H9 (cell line): ENCODE measurements at regions not wholly inside any gene's neighbourhood (a gene's known extent, or its start where the extent isn't known, plus 50 kb on each side); places are given as distances from the start of the nearest gene placed in this dataset.

ENCODE experiments used
- DNase-seq: peaks from one replicate; pipeline ENCODE4 v3.0.0-alpha.2; 2017
- H2AFZ ChIP-seq: one replicate; pipeline ENCODE4 v1.6.1; 2013; ENCODE audit warnings: mild to moderate bottlenecking, low read length, control low read depth, moderate library complexity
- H2AK5ac ChIP-seq: 2 replicates; pipeline ENCODE4 v1.6.1; 2013; ENCODE audit warnings: low read length, control low read depth, mixed read lengths; ENCODE audit not compliant: insufficient read length
- H2BK120ac ChIP-seq: one replicate; pipeline ENCODE4 v1.6.1; 2013; ENCODE audit warnings: low read depth, mild to moderate bottlenecking, low read length, control low read depth, inconsistent platforms; ENCODE audit not compliant: poor library complexity, severe bottlenecking
- H2BK12ac ChIP-seq: 2 replicates; pipeline ENCODE4 v1.6.1; 2013; ENCODE audit warnings: low read length, control low read depth, mixed read lengths, low read depth; ENCODE audit not compliant: insufficient read length
- H2BK15ac ChIP-seq: 2 replicates; pipeline ENCODE4 v1.6.1; 2013; ENCODE audit warnings: low read depth, low read length, control low read depth
- H2BK20ac ChIP-seq: one replicate; pipeline ENCODE4 v1.6.1; 2013; ENCODE audit warnings: low read depth, mild to moderate bottlenecking, low read length, control low read depth, inconsistent platforms; ENCODE audit not compliant: poor library complexity, severe bottlenecking
- H2BK5ac ChIP-seq: 2 replicates; pipeline ENCODE4 v1.6.1; 2013; ENCODE audit warnings: low read length, control low read depth, mixed read lengths; ENCODE audit not compliant: insufficient read length
- H3K14ac ChIP-seq: 2 replicates; pipeline ENCODE4 v1.6.1; 2013; ENCODE audit warnings: low read length, control low read depth; ENCODE audit not compliant: insufficient read depth
- H3K18ac ChIP-seq: 2 replicates; pipeline ENCODE4 v1.6.1; 2013; ENCODE audit warnings: low read depth, mild to moderate bottlenecking, mixed read lengths, low read length, control low read depth; ENCODE audit not compliant: insufficient read length
- H3K23ac ChIP-seq: 2 replicates; pipeline ENCODE4 v1.6.1; 2013; ENCODE audit warnings: low read length, control low read depth, mixed read lengths, low read depth; ENCODE audit not compliant: insufficient read length
- H3K23me2 ChIP-seq: 2 replicates; pipeline ENCODE4 v1.6.1; 2013; ENCODE audit warnings: low read depth, mild to moderate bottlenecking, mixed read lengths, low read length, control low read depth; ENCODE audit not compliant: insufficient read length, poor library complexity, severe bottlenecking
- H3K27ac ChIP-seq: 2 replicates; pipeline ENCODE4 v1.5.1; 2013; ENCODE audit warnings: low read length, control low read depth, mixed read lengths, low read depth; ENCODE audit not compliant: insufficient read length
- H3K27me3 ChIP-seq: 2 replicates; pipeline ENCODE4 v1.6.1; 2013; ENCODE audit warnings: low read length, control low read depth, inconsistent platforms; ENCODE audit not compliant: insufficient read depth
- H3K4ac ChIP-seq: 2 replicates; pipeline ENCODE4 v1.6.1; 2013; ENCODE audit warnings: low read depth, mild to moderate bottlenecking, control low read depth, inconsistent platforms, low read length, moderate library complexity
- H3K4me1 ChIP-seq: 2 replicates; pipeline ENCODE4 v1.6.1; 2013; ENCODE audit warnings: low read length, control low read depth, inconsistent platforms; ENCODE audit not compliant: insufficient read depth
- H3K4me2 ChIP-seq: 2 replicates; pipeline ENCODE4 v1.6.1; 2013; ENCODE audit warnings: low read length, control low read depth, mixed read lengths; ENCODE audit not compliant: insufficient read length, insufficient read depth
- H3K56ac ChIP-seq: 2 replicates; pipeline ENCODE4 v1.6.1; 2013; ENCODE audit warnings: low read depth, mild to moderate bottlenecking, mixed read lengths, low read length, control low read depth; ENCODE audit not compliant: insufficient read length
- H3K79me1 ChIP-seq: 2 replicates; pipeline ENCODE4 v1.6.1; 2013; ENCODE audit warnings: low read depth, mild to moderate bottlenecking, moderate library complexity, low read length, control low read depth, inconsistent platforms; ENCODE audit not compliant: insufficient read depth, poor library complexity, severe bottlenecking
- H3K79me2 ChIP-seq: 2 replicates; pipeline ENCODE4 v1.6.1; 2013; ENCODE audit warnings: low read length, control low read depth, inconsistent platforms; ENCODE audit not compliant: insufficient read depth
- H3K9ac ChIP-seq: 2 replicates; pipeline ENCODE4 v1.6.1; 2013; ENCODE audit warnings: low read length, control low read depth, mixed read lengths; ENCODE audit not compliant: insufficient read length; ENCODE audit errors: extremely low read depth
- H3K9me3 ChIP-seq: one replicate; pipeline ENCODE4 v1.6.1; 2013; ENCODE audit warnings: low read depth, low read length, inconsistent platforms; ENCODE audit not compliant: control insufficient read depth
- H3T11ph ChIP-seq: one replicate; pipeline ENCODE4 v1.6.1; 2013; ENCODE audit warnings: mild to moderate bottlenecking, low read length, control low read depth, inconsistent platforms
- H4K20me1 ChIP-seq: one replicate; pipeline ENCODE4 v1.6.1; 2013; ENCODE audit not compliant: control insufficient read depth, insufficient read length, insufficient read depth
- H4K5ac ChIP-seq: 2 replicates; pipeline ENCODE4 v1.6.1; 2013; ENCODE audit warnings: low read depth, mild to moderate bottlenecking, mixed read lengths, low read length, control low read depth; ENCODE audit not compliant: insufficient read length
- H4K8ac ChIP-seq: replicated peaks from 2 replicates; pipeline ENCODE4 v1.6.1; 2013; ENCODE audit warnings: low read length, control low read depth, mixed read lengths, low read depth; ENCODE audit not compliant: insufficient read length
- H4K91ac ChIP-seq: 2 replicates; pipeline ENCODE4 v1.6.1; 2013; ENCODE audit warnings: low read depth, mild to moderate bottlenecking, moderate library complexity, mixed read lengths, low read length, control low read depth; ENCODE audit not compliant: insufficient read length
- H3K27ac Mint-ChIP-seq, 3 experiments: 2 replicates in 2 of 3; 3 replicates in 1 of 3; pipeline ENCODE4 v1.8.0; 2020 to 2021; ENCODE audit warnings: mixed read lengths in 3 of 3, mild to moderate bottlenecking in 1 of 3, moderate library complexity in 1 of 3
- H3K27me3 Mint-ChIP-seq: 2 replicates; pipeline ENCODE4 v1.8.0; 2021; ENCODE audit warnings: low read depth, mild to moderate bottlenecking, moderate library complexity, mixed read lengths
- H3K36me3 Mint-ChIP-seq, 3 experiments: 2 replicates in 2 of 3; 3 replicates in 1 of 3; pipeline ENCODE4 v1.8.0; 2020 to 2021; ENCODE audit warnings: low read depth in 3 of 3, mixed read lengths in 3 of 3; ENCODE audit not compliant: insufficient read depth in 1 of 3
- H3K4me1 Mint-ChIP-seq, 2 experiments: 2 replicates each; pipeline ENCODE4 v1.8.0; 2020; ENCODE audit warnings: mixed read lengths in 2 of 2
- H3K4me3 Mint-ChIP-seq, 2 experiments: 2 replicates in 1 of 2; 3 replicates in 1 of 2; pipeline ENCODE4 v1.8.0; 2020 to 2021; ENCODE audit warnings: mild to moderate bottlenecking in 2 of 2, mixed read lengths in 2 of 2, moderate library complexity in 1 of 2
- H3K9me3 Mint-ChIP-seq, 2 experiments: 2 replicates in 1 of 2; 3 replicates in 1 of 2; pipeline ENCODE4 v1.8.0; 2020; ENCODE audit warnings: mild to moderate bottlenecking in 2 of 2, mixed read lengths in 2 of 2, moderate library complexity in 1 of 2
- CTCF ChIP-seq: fragments of 200-600 bp; sonication (generic); conservative IDR thresholded peaks from 3 replicates; pipeline ENCODE4 v1.8.0; 2021; ENCODE audit warnings: antibody characterized with exemption, mild to moderate bottlenecking
- WGBS: extraction: QIAGEN DNeasy Blood & Tissue Kit; methylation state at CpG from one replicate; pipeline ENCODE4 v1.1.7; 2013; ENCODE audit warnings: missing lambda C conversion rate, low lambda C conversion rate, mixed read lengths; ENCODE audit not compliant: insufficient read length; ENCODE audit errors: extremely low coverage; 5-methylcytosine and 5-hydroxymethylcytosine counted together

DNA sequence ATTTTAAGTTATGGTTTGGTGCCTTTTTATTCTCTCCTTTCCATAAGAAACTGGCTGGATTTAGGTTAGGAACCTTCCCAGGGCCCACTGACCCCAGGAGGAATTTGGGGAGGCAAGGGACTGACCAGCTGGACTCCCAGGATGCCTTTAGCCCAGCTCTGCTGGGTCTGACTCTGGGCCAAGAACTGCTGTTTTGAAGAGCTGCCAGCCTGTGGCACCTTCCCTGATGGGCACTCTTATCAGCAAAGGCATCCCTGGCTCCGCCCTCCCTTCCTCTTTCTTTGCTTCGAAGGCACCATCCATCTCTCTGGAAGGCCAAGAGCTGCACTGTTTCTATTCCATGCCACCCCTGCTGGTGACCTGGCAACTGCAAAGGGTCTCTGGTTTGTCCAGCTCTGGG, 174.7 kb downstream of the POU4F1 start:
- Histone ChIP-seq H4K8ac (no peak overlapping the region), H3K4me1 (peaks cover 2% of the 10 kb centered on the region; the same call in 1 of the 2 replicates), H2BK15ac (no peak overlapping the region), H3K23me2 (no peaks in the 10 kb centered on the region), H3K4ac (no peak overlapping the region), H3K9me3 (no peaks in the 10 kb centered on the region), H2BK20ac (no peak overlapping the region), H3K4me2 (no peak overlapping the region), H2BK5ac (no peak overlapping the region), H3K56ac (no peak overlapping the region), H3K14ac (no peak overlapping the region), H4K91ac (no peak overlapping the region), H3T11ph (no peak overlapping the region), H3K79me2 (no peaks in the 10 kb centered on the region), H3K9ac (no peak overlapping the region), H4K20me1 (no peaks in the 10 kb centered on the region), H3K18ac (no peak overlapping the region), H3K27ac (no peak overlapping the region), H3K27me3 (no peaks in the 10 kb centered on the region), H3K23ac (no peak overlapping the region), H4K5ac (no peak overlapping the region), H2AK5ac (no peak overlapping the region), H2AFZ (no peak overlapping the region), H2BK120ac (no peak overlapping the region), H3K79me1 (no peaks in the 10 kb centered on the region), H2BK12ac (no peak overlapping the region)
- H3K27ac Mint-ChIP-seq, result no peak overlapping the region
- no peaks in the 10 kb centered on the region; a peak in 1 of 5 replicates for H3K9me3 Mint-ChIP-seq
- no peak for DNase-seq
- H3K4me1 Mint-ChIP-seq, result peaks cover 33 to 55% of the 10 kb centered on the region in 2 experiments
- H3K4me3 Mint-ChIP-seq, result no peak overlapping the region
- H3K36me3 Mint-ChIP-seq, result no peaks in the 10 kb centered on the region
- no peak for TF ChIP-seq CTCF
- no CpG with 5 or more reads among the region's 2 CpGs for WGBS
- no peaks in the 10 kb centered on the region for H3K27me3 Mint-ChIP-seq
